Vagina (tissue), 2 donors: ENCODE measurements at regions not wholly inside any gene's neighbourhood (a gene's known extent, or its start where the extent isn't known, plus 50 kb on each side); places are given as distances from the start of the nearest gene placed in this dataset.

Experiments
- POLR2A ChIP-seq, 2 donors: fragments of 450-650 bp; IDR thresholded peaks; one replicate each; pipeline ENCODE4 v1.6.1; 2017; ENCODE audit warnings: antibody characterized with exemption in 2 of 2, mild to moderate bottlenecking in 2 of 2, moderate library complexity in 2 of 2
- POLR2AphosphoS5 ChIP-seq, 2 donors: sonication (generic); formaldehyde crosslinking; IDR thresholded peaks; one replicate each; pipeline ENCODE4 v1.9.0; 2017; ENCODE audit warnings: antibody characterized with exemption in 2 of 2, mild to moderate bottlenecking in 2 of 2, low read depth in 1 of 2; ENCODE audit not compliant: insufficient read depth in 1 of 2
- TF ChIP-seq, protein P1 (sequence below), 3 experiments: fragments of 450-650 bp in 2 of 3; fragments of 200-600 bp in 1 of 3; sonication (generic) in 1 of 3; IDR thresholded peaks; one replicate each; pipeline ENCODE4 v1.5.1; 2017 to 2019; ENCODE audit warnings: antibody characterized with exemption in 3 of 3, mild to moderate bottlenecking in 2 of 3, moderate library complexity in 2 of 3

- no peak for TF ChIP-seq POLR2AphosphoS5 (IDR thresholded peaks at IDR 0.05; ENCODE audit: insufficient read depth in 1 of 2, low read depth in 1 of 2)
- TF ChIP-seq POLR2A (IDR thresholded peaks at IDR 0.05), result no peak
- TF ChIP-seq, protein P1, sequence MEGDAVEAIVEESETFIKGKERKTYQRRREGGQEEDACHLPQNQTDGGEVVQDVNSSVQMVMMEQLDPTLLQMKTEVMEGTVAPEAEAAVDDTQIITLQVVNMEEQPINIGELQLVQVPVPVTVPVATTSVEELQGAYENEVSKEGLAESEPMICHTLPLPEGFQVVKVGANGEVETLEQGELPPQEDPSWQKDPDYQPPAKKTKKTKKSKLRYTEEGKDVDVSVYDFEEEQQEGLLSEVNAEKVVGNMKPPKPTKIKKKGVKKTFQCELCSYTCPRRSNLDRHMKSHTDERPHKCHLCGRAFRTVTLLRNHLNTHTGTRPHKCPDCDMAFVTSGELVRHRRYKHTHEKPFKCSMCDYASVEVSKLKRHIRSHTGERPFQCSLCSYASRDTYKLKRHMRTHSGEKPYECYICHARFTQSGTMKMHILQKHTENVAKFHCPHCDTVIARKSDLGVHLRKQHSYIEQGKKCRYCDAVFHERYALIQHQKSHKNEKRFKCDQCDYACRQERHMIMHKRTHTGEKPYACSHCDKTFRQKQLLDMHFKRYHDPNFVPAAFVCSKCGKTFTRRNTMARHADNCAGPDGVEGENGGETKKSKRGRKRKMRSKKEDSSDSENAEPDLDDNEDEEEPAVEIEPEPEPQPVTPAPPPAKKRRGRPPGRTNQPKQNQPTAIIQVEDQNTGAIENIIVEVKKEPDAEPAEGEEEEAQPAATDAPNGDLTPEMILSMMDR (IDR thresholded peaks at IDR 0.05), result no peak
These were observed 203.8 kb downstream of the ALDH8A1 start for GRCh38 chr6:134746140-134746539.
